GM12865 (cell line): ENCODE measurements at regions not wholly inside any gene's neighbourhood (a gene's known extent, or its start where the extent isn't known, plus 50 kb on each side); places are given as distances from the start of the nearest gene placed in this dataset.

Source experiments
- DNase-seq: peaks from one replicate; pipeline ENCODE4 v3.0.0; 2010; ENCODE audit warnings: low read depth
- H3K4me3 ChIP-seq: 2 replicates; pipeline ENCODE4 v1.5.1; 2011; ENCODE audit warnings: mild to moderate bottlenecking, low read depth, low read length, control low read depth
- CTCF ChIP-seq: IDR thresholded peaks from 2 replicates; pipeline ENCODE4 v1.5.1; 2011; ENCODE audit warnings: low read length, control low read depth, low read depth, inconsistent platforms; ENCODE audit not compliant: insufficient read depth; ENCODE audit errors: missing control alignments

- DNase-seq: no peak
- H3K4me3 ChIP-seq: no peak overlapping the region
- TF ChIP-seq CTCF: no peak
Measured at GRCh38 chr6:169317441-169318202, 64.0 kb upstream of the THBS2 start.

GRCh38 chr6:169316651-169317050 is 63.0 kb upstream of the THBS2 start:
- no peak for TF ChIP-seq CTCF
- H3K4me3 ChIP-seq: no peak overlapping the region
- DNase-seq: no peak

GRCh38 chr6:169315830-169316614 is 62.4 kb upstream of the THBS2 start:
- DNase-seq: no peak
- no peak overlapping the region for H3K4me3 ChIP-seq
- no peak for TF ChIP-seq CTCF

- H3K4me3 ChIP-seq: no peak overlapping the region
- no peak for DNase-seq
- TF ChIP-seq CTCF: no peak
Measured at GRCh38 chr6:169313347-169314010, 59.8 kb upstream of the THBS2 start.

GRCh38 chr6:169312658-169313346 is 59.2 kb upstream of the THBS2 start:
- no peak for DNase-seq
- no peak overlapping the region for H3K4me3 ChIP-seq
- TF ChIP-seq CTCF: no peak

GRCh38 chr6:169310983-169311382 is 57.3 kb upstream of the THBS2 start:
- DNase-seq: no peak
- H3K4me3 ChIP-seq: no peak overlapping the region
- no peak for TF ChIP-seq CTCF
